PC-9 (cell line): ENCODE measurements at regions not wholly inside any gene's neighbourhood (a gene's known extent, or its start where the extent isn't known, plus 50 kb on each side); places are given as distances from the start of the nearest gene placed in this dataset.

Experiments used
- BruUV-seq: library from RNA; stranded (reverse); fragments of 400-500 nt; replicated peaks from 2 replicates; lab custom pipeline; 2021; lab: Mats Ljungman, UMichigan
- CTCF ChIA-PET: fragments of 300-600 bp; sonication (Branson Sonifier 250); formaldehyde crosslinking; loops from one replicate; lab custom pipeline; 2022; ENCODE audit warnings: antibody characterized with exemption; lab: Charles Lee
- POLR2A ChIA-PET: fragments of 300-600 bp; sonication (Branson Sonifier 250); formaldehyde crosslinking; loops from one replicate; lab custom pipeline; 2022; ENCODE audit warnings: antibody characterized with exemption; ENCODE audit not compliant: unreplicated experiment; lab: Charles Lee
- DNase-seq, 2 experiments: peaks; one replicate each; pipeline versions ENCODE4 v3.0.0 to v3.0.0-alpha.2; 2015 to 2022; ENCODE audit warnings: mixed read lengths in 1 of 2
- H2AFZ ChIP-seq: fragments of 200-600 bp; sonication (generic); 2 replicates; pipeline ENCODE4 v1.8.1; 2017; ENCODE audit warnings: antibody characterized with exemption
- H3F3A ChIP-seq: fragments of 200-600 bp; sonication (generic); 2 replicates; pipeline ENCODE4 v1.8.1; 2017; ENCODE audit warnings: antibody characterized with exemption, mild to moderate bottlenecking, low read depth; ENCODE audit not compliant: insufficient read depth
- H3K27ac ChIP-seq: fragments of 200-600 bp; sonication (generic); 2 replicates; pipeline ENCODE4 v1.6.1; 2016; ENCODE audit warnings: mixed run types
- H3K27me3 ChIP-seq: fragments of 200-600 bp; sonication (generic); 2 replicates; pipeline ENCODE4 v1.6.1; 2016; ENCODE audit warnings: low read depth, mixed run types; ENCODE audit not compliant: insufficient read depth
- H3K36me3 ChIP-seq: fragments of 200-600 bp; sonication (generic); 2 replicates; pipeline ENCODE4 v1.6.1; 2016; ENCODE audit warnings: low read depth, mixed run types
- H3K4me1 ChIP-seq: fragments of 200-600 bp; sonication (generic); replicated peaks from 2 replicates; pipeline ENCODE4 v1.6.1; 2016; ENCODE audit warnings: mixed run types; ENCODE audit not compliant: insufficient read depth
- H3K4me2 ChIP-seq: fragments of 200-600 bp; sonication (generic); 2 replicates; pipeline ENCODE4 v1.6.1; 2017; ENCODE audit warnings: mixed run types
- H3K4me3 ChIP-seq: fragments of 200-600 bp; sonication (generic); 2 replicates; pipeline ENCODE4 v1.6.1; 2016; ENCODE audit warnings: mixed run types
- H3K79me2 ChIP-seq: fragments of 200-600 bp; sonication (generic); 2 replicates; pipeline ENCODE4 v1.6.1; 2017; ENCODE audit warnings: low read depth, mixed run types
- H3K9me2 ChIP-seq: fragments of 200-600 bp; sonication (generic); 2 replicates; pipeline ENCODE4 v1.8.1; 2017; ENCODE audit warnings: mild to moderate bottlenecking; ENCODE audit not compliant: insufficient read depth
- H3K9me3 ChIP-seq: fragments of 200-600 bp; sonication (generic); 2 replicates; pipeline ENCODE4 v1.8.1; 2016; ENCODE audit warnings: low read depth; ENCODE audit not compliant: insufficient read depth
- H4K20me1 ChIP-seq: fragments of 200-600 bp; sonication (generic); 2 replicates; pipeline ENCODE4 v1.8.1; 2017; ENCODE audit not compliant: insufficient read depth
- CTCF ChIP-seq: fragments of 200-600 bp; sonication (generic); conservative IDR thresholded peaks from 2 replicates; pipeline ENCODE4 v1.6.1; 2017; ENCODE audit warnings: mixed run types, antibody characterized with exemption, mild to moderate bottlenecking, moderate library complexity
- EZH2 ChIP-seq: fragments of 200-600 bp; sonication (generic); IDR thresholded peaks from 2 replicates; pipeline ENCODE4 v1.8.0; 2017; ENCODE audit warnings: antibody characterized with exemption, low read depth
- intact Hi-C: fragments of 100-400 bp; cut with micrococcal nuclease; formaldehyde crosslinking; loops from one replicate; pipeline ENCODE4 v1.10.0; 2022; ENCODE audit not compliant: unreplicated experiment

- no peaks in the 10 kb centered on the region for H3K79me2 ChIP-seq
- no peak overlapping the region for H3K4me3 ChIP-seq
- intact Hi-C loops: no loop called here
- H3F3A ChIP-seq: no peaks in the 10 kb centered on the region
- CTCF ChIA-PET: no interaction called here
- H3K36me3 ChIP-seq: no peaks in the 10 kb centered on the region
- H2AFZ ChIP-seq: no peak overlapping the region
- H3K9me2 ChIP-seq: no peaks in the 10 kb centered on the region
- no peaks in the 10 kb centered on the region for H3K9me3 ChIP-seq
- POLR2A ChIA-PET: interaction anchor here (0.5 kb wide), 1 partner anchor 858 kb away, joined by 8 read pairs; no protein-coding TSS in a partner anchor
- no peaks in the 10 kb centered on the region for H3K4me1 ChIP-seq
- no peak overlapping the region for H3K4me2 ChIP-seq
- BruUV-seq: no TSS peak
- DNase-seq: no peak
- H4K20me1 ChIP-seq: no peaks in the 10 kb centered on the region
- H3K27ac ChIP-seq: no peak overlapping the region
- no peaks in the 10 kb centered on the region for H3K27me3 ChIP-seq
- no peak for TF ChIP-seq EZH2
- no peak for TF ChIP-seq CTCF
These were observed 78.0 kb upstream of the KCNJ6 start for GRCh38 chr21:37994211-37994610.

- no peak for DNase-seq
- Histone ChIP-seq H3K9me2 (no peaks in the 10 kb centered on the region), H3K4me2 (no peak overlapping the region), H3K4me1 (no peaks in the 10 kb centered on the region), H3F3A (no peaks in the 10 kb centered on the region), H3K36me3 (no peaks in the 10 kb centered on the region), H3K27ac (no peak overlapping the region), H2AFZ (no peak overlapping the region), H3K79me2 (no peaks in the 10 kb centered on the region), H3K27me3 (peaks cover 16% of the 10 kb centered on the region), H3K4me3 (no peak overlapping the region), H3K9me3 (no peaks in the 10 kb centered on the region), H4K20me1 (no peaks in the 10 kb centered on the region)
- ChIA-PET POLR2A (no interaction called here), CTCF (no interaction called here)
- TF ChIP-seq EZH2: no peak
- no peak for TF ChIP-seq CTCF
- intact Hi-C loops: no loop called here
- no TSS peak for BruUV-seq
These were observed 96.4 kb upstream of the KCNJ6 start for GRCh38 chr21:38012672-38013071.

- BruUV-seq: no TSS peak
These were observed 97.5 kb upstream of the KCNJ6 start for GRCh38 chr21:38013741-38014140.

GRCh38 chr21:38014298-38014697 lies 98.0 kb upstream of the KCNJ6 start:
- no TSS peak for BruUV-seq
- Histone ChIP-seq H3K4me1 (no peaks in the 10 kb centered on the region), H3K36me3 (no peaks in the 10 kb centered on the region), H3K4me2 (no peak overlapping the region), H3K27ac (no peak overlapping the region), H3K4me3 (no peak overlapping the region), H2AFZ (no peak overlapping the region), H3F3A (no peaks in the 10 kb centered on the region), H4K20me1 (no peaks in the 10 kb centered on the region), H3K9me3 (no peaks in the 10 kb centered on the region), H3K79me2 (no peaks in the 10 kb centered on the region), H3K9me2 (no peaks in the 10 kb centered on the region), H3K27me3 (peaks cover 11% of the 10 kb centered on the region)
- CTCF ChIA-PET: no interaction called here
- POLR2A ChIA-PET: no interaction called here
- intact Hi-C loops: no loop called here
- TF ChIP-seq EZH2 (no peak), CTCF (no peak)
- no peak for DNase-seq

More at GRCh38 chr21:38013741-38014140, 97.5 kb upstream of the KCNJ6 start:
- Histone ChIP-seq H3K27ac (no peak overlapping the region), H3K4me1 (no peaks in the 10 kb centered on the region), H3F3A (no peaks in the 10 kb centered on the region), H3K27me3 (peaks cover 16% of the 10 kb centered on the region), H3K4me3 (no peak overlapping the region), H4K20me1 (no peaks in the 10 kb centered on the region), H3K36me3 (no peaks in the 10 kb centered on the region), H3K9me2 (no peaks in the 10 kb centered on the region), H3K9me3 (no peaks in the 10 kb centered on the region), H3K79me2 (no peaks in the 10 kb centered on the region), H2AFZ (no peak overlapping the region), H3K4me2 (no peak overlapping the region)
- ChIA-PET CTCF (no interaction called here), POLR2A (no interaction called here)
- TF ChIP-seq EZH2: no peak
- DNase-seq: no peak
- intact Hi-C loops: no loop called here
